IPS-18a (cell line): ENCODE measurements at regions not wholly inside any gene's neighbourhood (a gene's known extent, or its start where the extent isn't known, plus 50 kb on each side); places are given as distances from the start of the nearest gene placed in this dataset.

ENCODE experiments used
- H3K27ac ChIP-seq: one replicate; pipeline ENCODE4 v1.5.1; 2013; ENCODE audit warnings: low read length
- H3K27me3 ChIP-seq: one replicate; pipeline ENCODE4 v1.6.1; 2013; ENCODE audit warnings: mild to moderate bottlenecking, low read length; ENCODE audit not compliant: control insufficient read depth, insufficient read depth
- H3K36me3 ChIP-seq: one replicate; pipeline ENCODE4 v1.6.1; 2013; ENCODE audit warnings: low read depth, low read length; ENCODE audit not compliant: control insufficient read depth
- H3K4me1 ChIP-seq: one replicate; pipeline ENCODE4 v1.6.1; 2013; ENCODE audit warnings: low read depth, low read length; ENCODE audit not compliant: control insufficient read depth
- H3K4me3 ChIP-seq: one replicate; pipeline ENCODE4 v1.5.1; 2013; ENCODE audit warnings: low read length
- H3K9ac ChIP-seq: one replicate; pipeline ENCODE4 v1.6.1; 2013; ENCODE audit warnings: mild to moderate bottlenecking, low read length, moderate library complexity
- H3K9me3 ChIP-seq: one replicate; pipeline ENCODE4 v1.6.1; 2013; ENCODE audit warnings: low read depth, low read length; ENCODE audit not compliant: control insufficient read depth

- H3K9me3 ChIP-seq, result no peaks in the 10 kb centered on the region
- no peaks in the 10 kb centered on the region for H3K27me3 ChIP-seq
- H3K36me3 ChIP-seq, result no peaks in the 10 kb centered on the region
- no peaks in the 10 kb centered on the region for H3K4me1 ChIP-seq
- H3K27ac ChIP-seq, result no peak overlapping the region
- H3K9ac ChIP-seq, result no peak overlapping the region
- no peak overlapping the region for H3K4me3 ChIP-seq
These were observed 66.1 kb upstream of the GPC1 start for GRCh38 chr2:240369335-240369734.

- Histone ChIP-seq H3K36me3 (no peaks in the 10 kb centered on the region), H3K27me3 (no peaks in the 10 kb centered on the region), H3K4me1 (no peaks in the 10 kb centered on the region), H3K27ac (no peak overlapping the region), H3K4me3 (no peak overlapping the region), H3K9me3 (no peaks in the 10 kb centered on the region), H3K9ac (no peak overlapping the region)
These were observed 65.5 kb upstream of the GPC1 start for GRCh38 chr2:240369801-240370585.

- H3K27ac ChIP-seq, result no peak overlapping the region
- H3K27me3 ChIP-seq, result no peaks in the 10 kb centered on the region
- H3K4me3 ChIP-seq, result no peak overlapping the region
- H3K9me3 ChIP-seq, result no peaks in the 10 kb centered on the region
- no peaks in the 10 kb centered on the region for H3K36me3 ChIP-seq
- H3K4me1 ChIP-seq, result no peaks in the 10 kb centered on the region
- no peak overlapping the region for H3K9ac ChIP-seq
These were observed 64.1 kb upstream of the GPC1 start for GRCh38 chr2:240371129-240372000.

- H3K9ac ChIP-seq, result no peak overlapping the region
- no peak overlapping the region for H3K27ac ChIP-seq
- H3K36me3 ChIP-seq, result no peaks in the 10 kb centered on the region
- H3K27me3 ChIP-seq, result no peaks in the 10 kb centered on the region
- H3K4me1 ChIP-seq, result no peaks in the 10 kb centered on the region
- no peaks in the 10 kb centered on the region for H3K9me3 ChIP-seq
- no peak overlapping the region for H3K4me3 ChIP-seq
These were observed 63.4 kb upstream of the GPC1 start for GRCh38 chr2:240372101-240372500.

GRCh38 chr2:240373289-240373885 is 62.1 kb upstream of the GPC1 start:
- no peak overlapping the region for H3K27ac ChIP-seq
- H3K4me3 ChIP-seq, result no peak overlapping the region
- H3K9ac ChIP-seq, result no peak overlapping the region
- H3K27me3 ChIP-seq, result no peaks in the 10 kb centered on the region
- H3K9me3 ChIP-seq, result no peaks in the 10 kb centered on the region
- no peaks in the 10 kb centered on the region for H3K4me1 ChIP-seq
- H3K36me3 ChIP-seq, result no peaks in the 10 kb centered on the region

GRCh38 chr2:240374085-240374907 is 61.2 kb upstream of the GPC1 start:
- H3K9ac ChIP-seq, result no peak overlapping the region
- no peaks in the 10 kb centered on the region for H3K9me3 ChIP-seq
- no peaks in the 10 kb centered on the region for H3K36me3 ChIP-seq
- H3K4me1 ChIP-seq, result no peaks in the 10 kb centered on the region
- no peak overlapping the region for H3K4me3 ChIP-seq
- no peaks in the 10 kb centered on the region for H3K27me3 ChIP-seq
- H3K27ac ChIP-seq, result no peak overlapping the region

- H3K27me3 ChIP-seq, result no peaks in the 10 kb centered on the region
- H3K4me1 ChIP-seq, result no peaks in the 10 kb centered on the region
- no peak overlapping the region for H3K9ac ChIP-seq
- no peaks in the 10 kb centered on the region for H3K9me3 ChIP-seq
- no peak overlapping the region for H3K4me3 ChIP-seq
- H3K36me3 ChIP-seq, result no peaks in the 10 kb centered on the region
- no peak overlapping the region for H3K27ac ChIP-seq
These were observed 60.3 kb upstream of the GPC1 start for GRCh38 chr2:240375024-240375645.

- H3K4me1 ChIP-seq, result no peaks in the 10 kb centered on the region
- no peaks in the 10 kb centered on the region for H3K36me3 ChIP-seq
- H3K27me3 ChIP-seq, result no peaks in the 10 kb centered on the region
- no peak overlapping the region for H3K4me3 ChIP-seq
- H3K9me3 ChIP-seq, result no peaks in the 10 kb centered on the region
- no peak overlapping the region for H3K9ac ChIP-seq
- H3K27ac ChIP-seq, result no peak overlapping the region
These were observed 58.7 kb upstream of the GPC1 start for GRCh38 chr2:240376739-240377138.

GRCh38 chr2:240377366-240377765 is 58.1 kb upstream of the GPC1 start:
- Histone ChIP-seq H3K4me1 (no peaks in the 10 kb centered on the region), H3K4me3 (no peak overlapping the region), H3K27ac (no peak overlapping the region), H3K36me3 (no peaks in the 10 kb centered on the region), H3K9me3 (no peaks in the 10 kb centered on the region), H3K9ac (no peak overlapping the region), H3K27me3 (no peaks in the 10 kb centered on the region)

GRCh38 chr2:240379089-240379636 is 56.3 kb upstream of the GPC1 start:
- no peak overlapping the region for H3K4me3 ChIP-seq
- no peak overlapping the region for H3K27ac ChIP-seq
- no peaks in the 10 kb centered on the region for H3K9me3 ChIP-seq
- H3K4me1 ChIP-seq, result no peaks in the 10 kb centered on the region
- H3K36me3 ChIP-seq, result no peaks in the 10 kb centered on the region
- H3K27me3 ChIP-seq, result no peaks in the 10 kb centered on the region
- no peak overlapping the region for H3K9ac ChIP-seq
